ENCODE measurements at regions not wholly inside any gene's neighbourhood (a gene's known extent, or its start where the extent isn't known, plus 50 kb on each side); places are given as distances from the start of the nearest gene placed in this dataset.
A peak's percentile ranks its signal among the peaks of the same experiment; 100 is the strongest.

GRCh38 chr21:15140321-15141019 is 75.7 kb upstream of the NRIP1 start (continued):
- TF ChIP-seq ETV6 (CRISPR knock-in tag; conservative IDR thresholded peaks at IDR 0.05), result no peak
- no peak for TF ChIP-seq ZNF773 (CRISPR knock-in tag; IDR thresholded peaks at IDR 0.05; ENCODE audit: borderline replicate concordance)
- peak; percentile 50; the same call in 1 of the 2 replicates for TF ChIP-seq ZNF747 (CRISPR knock-in tag; IDR thresholded peaks at IDR 0.05; ENCODE audit: borderline replicate concordance)
- peak; percentile 92 for TF ChIP-seq ZNF580 (CRISPR knock-in tag; IDR thresholded peaks at IDR 0.05; ENCODE audit: borderline replicate concordance, low read depth)
- 0 out of 2 replicates have a peak, but pooled peaks have one; percentile 79 for TF ChIP-seq CBFB (CRISPR knock-in tag; IDR thresholded peaks at IDR 0.05)
- no peak; the same call in 1 of the 2 replicates for TF ChIP-seq MAFF (IDR thresholded peaks at IDR 0.05; ENCODE audit: low read depth, low read length)
- peak; percentile 80 for TF ChIP-seq ZBTB38 (CRISPR knock-in tag; IDR thresholded peaks at IDR 0.05)
- TF ChIP-seq MTERF4 (CRISPR knock-in tag; IDR thresholded peaks at IDR 0.05), result no peak
- TF ChIP-seq TCF7L2 (IDR thresholded peaks at IDR 0.05; ENCODE audit: low read depth, low read length), result peak; percentile 59; the same call in 1 of the 2 replicates
- peak; percentile 100 for TF ChIP-seq ZNF280D (CRISPR knock-in tag; IDR thresholded peaks at IDR 0.05)
- peak; percentile 99 for TF ChIP-seq HMG20A (CRISPR knock-in tag; IDR thresholded peaks at IDR 0.05; ENCODE audit: borderline replicate concordance)
- peak; percentile 99 for TF ChIP-seq SKI (IDR thresholded peaks at IDR 0.05; ENCODE audit: partially characterized antibody)
- TF ChIP-seq MBD4 (IDR thresholded peaks at IDR 0.05; ENCODE audit: borderline replicate concordance, low read length), result no peak; the same call in 1 of the 2 replicates
- TF ChIP-seq GTF2F1 (IDR thresholded peaks at IDR 0.05; ENCODE audit: low read length), result no peak
- no peak for TF ChIP-seq TRIM22 (IDR thresholded peaks at IDR 0.05)
- TF ChIP-seq ZBTB42 (CRISPR knock-in tag; IDR thresholded peaks at IDR 0.05), result no peak
- peak; percentile 35; the same call in 1 of the 2 replicates for TF ChIP-seq CHD2 (IDR thresholded peaks at IDR 0.05; ENCODE audit: low read depth, low read length)
- TF ChIP-seq ZC3H4 (CRISPR knock-in tag; IDR thresholded peaks at IDR 0.05; ENCODE audit: borderline replicate concordance), result no peak; the same call in 1 of the 2 replicates
- TF ChIP-seq RXRA (CRISPR knock-in tag; IDR thresholded peaks at IDR 0.05), result peak; percentile 99
- no peak for TF ChIP-seq ELK4 (CRISPR knock-in tag; IDR thresholded peaks at IDR 0.05; ENCODE audit: borderline replicate concordance)
- no peak for TF ChIP-seq ZC3H13 (CRISPR knock-in tag; IDR thresholded peaks at IDR 0.05)
- no peak for TF ChIP-seq ZNF260 (CRISPR knock-in tag; IDR thresholded peaks at IDR 0.05; ENCODE audit: borderline replicate concordance, low read depth)
- no peak for TF ChIP-seq HIVEP1 (CRISPR knock-in tag; IDR thresholded peaks at IDR 0.05)
- TF ChIP-seq KLF15 (CRISPR knock-in tag; IDR thresholded peaks at IDR 0.05; ENCODE audit: borderline replicate concordance), result no peak
- TF ChIP-seq MEIS1 (CRISPR knock-in tag; IDR thresholded peaks at IDR 0.05; ENCODE audit: borderline replicate concordance), result peak; percentile 96; the same call in 1 of the 2 replicates
